ENCODE measurements at regions not wholly inside any gene's neighbourhood (a gene's known extent, or its start where the extent isn't known, plus 50 kb on each side); places are given as distances from the start of the nearest gene placed in this dataset.

DNA sequence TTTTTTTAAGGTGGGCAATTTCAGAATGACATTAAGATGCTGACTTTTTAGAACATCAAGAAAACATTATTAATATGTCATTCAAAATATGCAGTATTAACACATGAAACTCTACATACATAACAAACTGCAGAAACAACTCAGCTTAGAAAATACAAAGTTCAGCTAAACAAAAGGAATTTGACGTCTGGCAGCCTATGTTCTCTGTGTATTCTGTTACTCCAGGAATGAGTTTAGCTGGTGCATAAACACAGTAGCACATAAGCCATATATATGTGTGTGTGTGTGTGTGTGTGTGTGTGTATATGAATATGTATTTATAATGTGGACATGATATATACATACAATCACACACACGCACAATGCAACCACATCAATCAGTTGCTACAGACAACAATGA, 413.5 kb upstream of the PSMD7 start:
- TF ChIP-seq FOXM1 (IDR thresholded peaks at IDR 0.05; ENCODE audit: low read depth, low read length), result no peak
- no peak for TF ChIP-seq CEBPB (IDR thresholded peaks at IDR 0.05; ENCODE audit: borderline replicate concordance in 1 of 2, low read depth in 2 of 2, low read length in 2 of 2)
